K562 (cell line): ENCODE measurements at regions not wholly inside any gene's neighbourhood (a gene's known extent, or its start where the extent isn't known, plus 50 kb on each side); places are given as distances from the start of the nearest gene placed in this dataset.

ENCODE experiments used
- ATF7 ChIP-seq: fragments of 450-650 bp; IDR thresholded peaks from 2 replicates; pipeline ENCODE4 v1.7.1; 2014; ENCODE audit warnings: mild to moderate bottlenecking, moderate library complexity
- EGR1 ChIP-seq: fragments of 450-650 bp; conservative IDR thresholded peaks from 2 replicates; pipeline ENCODE4 v1.6.1; 2017; ENCODE audit warnings: mild to moderate bottlenecking
- HIVEP1 ChIP-seq: fragments of 250-450 bp; sonication (Bioruptor Pico); IDR thresholded peaks from 2 replicates; pipeline ENCODE4 v1.4.0; 2020; ENCODE audit warnings: mild to moderate bottlenecking
- NUFIP1 ChIP-seq: fragments of 450-650 bp; IDR thresholded peaks from 2 replicates; pipeline ENCODE4 v1.6.1; 2018; ENCODE audit not compliant: partially characterized antibody
- POU5F1 ChIP-seq: fragments of 150-350 bp; IDR thresholded peaks from 2 replicates; pipeline ENCODE4 v1.6.1; 2014; ENCODE audit warnings: borderline replicate concordance, low read length, low read depth, mild to moderate bottlenecking; ENCODE audit not compliant: partially characterized antibody
- RERE ChIP-seq: sonication (generic); formaldehyde crosslinking; IDR thresholded peaks from 2 replicates; pipeline ENCODE4 v1.8.0; 2023; ENCODE audit warnings: missing genetic modification reagents, mild to moderate bottlenecking, borderline replicate concordance
- TEAD4 ChIP-seq, 2 experiments: sonication (generic) in 1 of 2; formaldehyde crosslinking in 1 of 2; IDR thresholded peaks; 2 replicates each; pipeline versions ENCODE4 v1.6.1 to v1.8.0; 2012 to 2022; ENCODE audit warnings: borderline replicate concordance in 1 of 2, inconsistent platforms in 1 of 2, low read length in 1 of 2, mild to moderate bottlenecking in 1 of 2, missing genetic modification reagents in 1 of 2
- ZNF780A ChIP-seq: fragments of 250-450 bp; sonication (Bioruptor Pico); IDR thresholded peaks from 2 replicates; pipeline ENCODE4 v1.5.0; 2021; ENCODE audit warnings: mild to moderate bottlenecking
- ZNF830 ChIP-seq: fragments of 250-450 bp; sonication (Bioruptor Pico); IDR thresholded peaks from 2 replicates; pipeline ENCODE4 v1.5.0; 2021; ENCODE audit warnings: mild to moderate bottlenecking
- TF ChIP-seq, protein P1 (sequence below): sonication (generic); formaldehyde crosslinking; IDR thresholded peaks from 2 replicates; pipeline ENCODE4 v1.8.0; 2022; ENCODE audit warnings: missing genetic modification reagents, mild to moderate bottlenecking, borderline replicate concordance
- TF ChIP-seq, protein P2 (sequence below), 2 experiments: fragments of 450-650 bp; formaldehyde crosslinking in 1 of 2; IDR thresholded peaks; 2 replicates each; pipeline versions ENCODE4 v1.4.0 to v1.6.1; 2014 to 2020; ENCODE audit warnings: mild to moderate bottlenecking in 2 of 2, borderline replicate concordance in 1 of 2, low read depth in 1 of 2

GRCh38 chr22:27670701-27671412 is 130.7 kb downstream of the MN1 start (continued):
- TF ChIP-seq, protein P1, sequence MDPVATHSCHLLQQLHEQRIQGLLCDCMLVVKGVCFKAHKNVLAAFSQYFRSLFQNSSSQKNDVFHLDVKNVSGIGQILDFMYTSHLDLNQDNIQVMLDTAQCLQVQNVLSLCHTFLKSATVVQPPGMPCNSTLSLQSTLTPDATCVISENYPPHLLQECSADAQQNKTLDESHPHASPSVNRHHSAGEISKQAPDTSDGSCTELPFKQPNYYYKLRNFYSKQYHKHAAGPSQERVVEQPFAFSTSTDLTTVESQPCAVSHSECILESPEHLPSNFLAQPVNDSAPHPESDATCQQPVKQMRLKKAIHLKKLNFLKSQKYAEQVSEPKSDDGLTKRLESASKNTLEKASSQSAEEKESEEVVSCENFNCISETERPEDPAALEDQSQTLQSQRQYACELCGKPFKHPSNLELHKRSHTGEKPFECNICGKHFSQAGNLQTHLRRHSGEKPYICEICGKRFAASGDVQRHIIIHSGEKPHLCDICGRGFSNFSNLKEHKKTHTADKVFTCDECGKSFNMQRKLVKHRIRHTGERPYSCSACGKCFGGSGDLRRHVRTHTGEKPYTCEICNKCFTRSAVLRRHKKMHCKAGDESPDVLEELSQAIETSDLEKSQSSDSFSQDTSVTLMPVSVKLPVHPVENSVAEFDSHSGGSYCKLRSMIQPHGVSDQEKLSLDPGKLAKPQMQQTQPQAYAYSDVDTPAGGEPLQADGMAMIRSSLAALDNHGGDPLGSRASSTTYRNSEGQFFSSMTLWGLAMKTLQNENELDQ (CRISPR knock-in tag) = no peak
- peak; percentile 61 for TF ChIP-seq TEAD4 (IDR thresholded peaks at IDR 0.05; ENCODE audit: low read length)
- TF ChIP-seq TEAD4 (CRISPR knock-in tag; IDR thresholded peaks at IDR 0.05; ENCODE audit: borderline replicate concordance) = no peak
- TF ChIP-seq RERE (CRISPR knock-in tag) = no peak
- TF ChIP-seq HIVEP1 (CRISPR knock-in tag) = no peak
- TF ChIP-seq, protein P2, sequence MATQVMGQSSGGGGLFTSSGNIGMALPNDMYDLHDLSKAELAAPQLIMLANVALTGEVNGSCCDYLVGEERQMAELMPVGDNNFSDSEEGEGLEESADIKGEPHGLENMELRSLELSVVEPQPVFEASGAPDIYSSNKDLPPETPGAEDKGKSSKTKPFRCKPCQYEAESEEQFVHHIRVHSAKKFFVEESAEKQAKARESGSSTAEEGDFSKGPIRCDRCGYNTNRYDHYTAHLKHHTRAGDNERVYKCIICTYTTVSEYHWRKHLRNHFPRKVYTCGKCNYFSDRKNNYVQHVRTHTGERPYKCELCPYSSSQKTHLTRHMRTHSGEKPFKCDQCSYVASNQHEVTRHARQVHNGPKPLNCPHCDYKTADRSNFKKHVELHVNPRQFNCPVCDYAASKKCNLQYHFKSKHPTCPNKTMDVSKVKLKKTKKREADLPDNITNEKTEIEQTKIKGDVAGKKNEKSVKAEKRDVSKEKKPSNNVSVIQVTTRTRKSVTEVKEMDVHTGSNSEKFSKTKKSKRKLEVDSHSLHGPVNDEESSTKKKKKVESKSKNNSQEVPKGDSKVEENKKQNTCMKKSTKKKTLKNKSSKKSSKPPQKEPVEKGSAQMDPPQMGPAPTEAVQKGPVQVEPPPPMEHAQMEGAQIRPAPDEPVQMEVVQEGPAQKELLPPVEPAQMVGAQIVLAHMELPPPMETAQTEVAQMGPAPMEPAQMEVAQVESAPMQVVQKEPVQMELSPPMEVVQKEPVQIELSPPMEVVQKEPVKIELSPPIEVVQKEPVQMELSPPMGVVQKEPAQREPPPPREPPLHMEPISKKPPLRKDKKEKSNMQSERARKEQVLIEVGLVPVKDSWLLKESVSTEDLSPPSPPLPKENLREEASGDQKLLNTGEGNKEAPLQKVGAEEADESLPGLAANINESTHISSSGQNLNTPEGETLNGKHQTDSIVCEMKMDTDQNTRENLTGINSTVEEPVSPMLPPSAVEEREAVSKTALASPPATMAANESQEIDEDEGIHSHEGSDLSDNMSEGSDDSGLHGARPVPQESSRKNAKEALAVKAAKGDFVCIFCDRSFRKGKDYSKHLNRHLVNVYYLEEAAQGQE (IDR thresholded peaks at IDR 0.05; ENCODE audit: borderline replicate concordance) = peak; percentile 93
- TF ChIP-seq, protein P2 (CRISPR knock-in tag; IDR thresholded peaks at IDR 0.05; ENCODE audit: low read depth) = no peak
- TF ChIP-seq POU5F1 = no peak
- no peak for TF ChIP-seq ZNF830
- peak; percentile 77 for TF ChIP-seq EGR1
- TF ChIP-seq ZNF780A = no peak
- 0 out of 2 replicates have a peak, but pooled peaks have one; percentile 23 for TF ChIP-seq ATF7
- no peak for TF ChIP-seq NUFIP1
